Hematopoietic multipotent progenitor cell treated with erythropoietin and hydrocortisone succinate and interleukin-3 and kit ligand, for 8 days (in vitro differentiated cells): ENCODE measurements at regions not wholly inside any gene's neighbourhood (a gene's known extent, or its start where the extent isn't known, plus 50 kb on each side); places are given as distances from the start of the nearest gene placed in this dataset.
"Not testable (repeated sequence)": the region's sequence is repeated elsewhere in the genome, so short reads cannot be mapped to it uniquely, and the experiment has no call there.

Source experiments
- DNase-seq: peaks from one replicate; pipeline ENCODE4 v3.0.0-alpha.2; 2015

DNA sequence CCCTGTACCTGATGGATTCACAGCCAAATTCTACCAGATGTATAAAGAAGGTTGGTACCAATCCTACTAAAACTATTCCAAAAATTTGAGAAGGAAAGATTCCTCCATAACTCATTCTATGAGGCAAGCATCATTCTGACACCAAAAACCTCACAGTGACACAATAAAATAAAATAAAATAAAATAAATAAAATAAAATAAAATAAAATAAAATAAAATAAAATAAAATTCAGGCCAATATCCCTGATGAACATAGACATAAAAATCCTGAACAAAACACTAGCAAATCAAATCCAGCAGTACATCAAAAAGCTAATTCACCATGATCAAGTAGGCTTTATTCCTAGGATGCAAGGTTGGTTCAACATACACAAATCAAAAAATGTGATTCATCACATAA is 108.1 kb downstream of the PROX1 start:
- not testable (repeated sequence) for DNase-seq

- no peak for DNase-seq
These were observed 113.5 kb downstream of the PROX1 start for GRCh38 chr1:214101246-214101645.

- no peak for DNase-seq
These were observed 114.1 kb downstream of the PROX1 start for GRCh38 chr1:214101828-214102227.

DNA sequence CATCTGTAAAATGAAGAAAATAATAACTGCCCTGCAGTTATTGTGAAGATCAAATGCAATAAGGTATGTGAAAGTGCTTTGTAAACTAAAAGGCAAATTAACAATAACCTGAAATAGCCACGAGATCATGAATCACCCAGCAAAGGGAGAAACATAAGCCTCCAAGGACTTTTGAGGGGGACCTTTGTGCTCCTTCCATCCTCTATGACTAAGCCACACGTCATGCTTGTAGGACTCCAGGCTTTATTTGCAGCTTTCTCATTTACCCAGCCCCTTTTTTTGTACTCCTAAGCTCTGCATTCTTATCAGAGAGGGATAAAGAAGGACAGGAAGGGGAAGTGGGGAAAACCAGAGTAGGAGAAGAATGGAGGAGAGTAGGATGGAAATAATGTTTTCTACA is 115.1 kb downstream of the PROX1 start:
- DNase-seq = no peak

- no peak for DNase-seq
These were observed 116.0 kb downstream of the PROX1 start for GRCh38 chr1:214103778-214104177.

GRCh38 chr1:214106375-214106774 is 118.6 kb downstream of the PROX1 start:
- no peak for DNase-seq

DNA sequence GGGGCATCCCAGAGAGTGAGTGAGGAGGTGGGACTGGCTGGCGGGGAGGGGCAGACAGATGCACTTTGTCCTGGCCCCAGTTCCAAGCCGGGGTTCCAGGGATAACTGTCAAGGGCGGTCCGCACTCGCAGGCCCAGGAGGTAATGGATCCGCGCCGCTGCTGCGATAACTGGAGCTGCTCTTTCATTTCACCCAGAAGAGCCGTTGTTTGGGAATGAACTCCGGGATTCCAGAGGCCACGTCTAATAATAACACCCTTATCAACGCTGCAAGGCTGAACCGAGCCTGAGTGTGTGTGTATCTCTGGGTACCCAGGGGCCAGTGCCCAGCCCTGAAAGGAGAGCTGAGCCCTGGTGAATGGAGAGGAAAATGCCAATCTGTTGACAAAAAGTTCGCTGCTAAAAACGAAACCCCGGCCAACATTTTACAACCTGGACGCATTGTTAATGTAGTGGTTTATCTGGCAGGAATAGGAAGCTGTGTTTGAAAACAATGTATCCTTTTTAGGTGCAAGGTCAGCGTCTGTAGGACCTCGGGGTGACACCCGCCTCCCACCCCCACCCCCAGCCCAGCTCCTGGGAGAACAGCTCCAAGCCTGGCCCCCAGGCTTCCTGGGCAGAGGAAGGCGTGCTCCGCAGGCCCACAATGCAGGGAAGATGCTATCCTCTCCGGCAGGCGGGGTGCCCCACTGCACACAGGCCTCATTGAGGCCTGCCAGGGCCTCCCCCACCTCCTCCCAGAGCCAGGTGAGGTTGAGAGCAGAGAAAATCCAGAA is 119.7 kb downstream of the PROX1 start:
- DNase-seq = no peak

GRCh38 chr1:214108097-214108446 is 120.3 kb downstream of the PROX1 start:
- no peak for DNase-seq

DNA sequence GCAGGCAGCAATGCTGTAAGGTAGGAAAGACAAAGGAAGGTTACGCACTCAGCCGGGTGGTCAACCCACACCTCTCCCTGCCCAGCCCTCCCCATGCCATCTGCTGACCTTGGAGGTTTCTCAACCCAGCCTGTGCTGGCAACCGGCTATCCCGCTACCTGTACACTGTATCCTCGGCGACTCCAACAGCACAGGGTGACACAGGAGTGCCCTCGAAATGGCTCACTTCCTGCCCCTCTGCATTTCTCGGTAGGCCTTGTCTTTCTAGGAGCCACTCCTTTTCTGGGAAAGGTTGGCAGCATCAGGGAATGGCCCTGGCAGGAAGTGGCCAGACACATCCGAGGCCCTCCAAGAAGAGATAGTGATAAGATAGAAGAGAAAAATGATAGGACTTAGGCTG is 124.0 kb downstream of the PROX1 start:
- no peak for DNase-seq

DNA sequence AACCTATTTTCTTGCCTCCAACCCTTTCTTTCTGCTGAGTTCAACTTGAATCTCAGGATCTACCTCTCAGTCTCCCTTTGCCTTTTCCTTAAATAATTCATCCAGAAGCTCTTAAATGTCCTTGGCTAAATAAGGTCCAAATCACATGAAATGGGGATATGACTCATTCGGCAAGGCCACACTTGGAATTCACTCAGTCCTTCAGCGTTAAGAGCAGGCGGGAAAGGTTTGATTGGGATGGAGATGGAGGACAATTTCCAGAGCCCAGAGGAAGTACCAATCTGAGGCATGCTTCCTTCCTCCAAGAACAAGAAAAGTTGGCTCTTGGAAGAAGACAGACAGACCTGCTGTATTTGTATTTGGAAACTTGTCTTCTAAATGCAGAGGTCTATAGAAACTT is 128.5 kb downstream of the PROX1 start:
- no peak for DNase-seq

DNA sequence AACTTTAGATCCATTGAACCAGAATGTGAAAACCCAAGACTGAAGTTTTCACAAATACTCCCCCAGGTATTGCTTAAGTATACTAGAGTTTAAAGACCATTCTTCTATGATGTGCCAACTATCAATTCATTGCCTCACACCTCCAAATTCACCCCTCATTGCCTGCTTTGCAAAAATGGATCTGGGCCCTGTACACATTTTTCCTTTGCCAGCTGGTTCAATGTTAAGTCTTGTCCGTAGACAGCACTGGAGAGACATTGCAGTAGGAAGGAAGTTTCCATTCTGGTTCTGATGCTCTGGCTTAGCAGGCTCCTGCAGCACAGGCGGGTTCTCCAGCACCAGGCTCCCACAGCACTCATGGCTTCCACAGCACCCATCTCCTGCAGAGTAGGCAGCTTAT is 130.0 kb downstream of the PROX1 start:
- DNase-seq = no peak

GRCh38 chr1:214120191-214120590 is 132.4 kb downstream of the PROX1 start:
- DNase-seq = no peak

DNA sequence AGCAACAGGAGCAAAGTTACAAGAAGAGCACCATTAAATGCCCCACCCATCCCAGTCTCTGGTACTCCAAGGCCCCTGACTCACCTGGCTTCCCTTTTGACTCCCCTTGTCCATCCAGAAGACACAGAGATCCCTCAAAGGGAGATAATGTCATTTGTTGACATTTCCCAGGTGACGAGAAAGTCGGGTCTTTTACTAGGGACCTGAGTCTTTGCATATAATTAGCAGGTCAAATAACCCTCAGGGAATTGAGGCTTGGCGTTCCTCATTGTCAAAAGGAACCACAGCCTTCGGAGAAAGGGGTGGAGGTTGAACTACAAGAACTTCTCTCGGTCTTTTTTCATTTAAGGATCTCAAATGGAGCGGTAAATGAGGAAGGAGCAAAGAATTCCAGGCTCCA is 133.2 kb downstream of the PROX1 start:
- DNase-seq = no peak

- no peak for DNase-seq
These were observed 134.3 kb downstream of the PROX1 start for GRCh38 chr1:214122110-214122509.

GRCh38 chr1:214123061-214123784 is 135.4 kb downstream of the PROX1 start:
- DNase-seq = peak; percentile 4

DNA sequence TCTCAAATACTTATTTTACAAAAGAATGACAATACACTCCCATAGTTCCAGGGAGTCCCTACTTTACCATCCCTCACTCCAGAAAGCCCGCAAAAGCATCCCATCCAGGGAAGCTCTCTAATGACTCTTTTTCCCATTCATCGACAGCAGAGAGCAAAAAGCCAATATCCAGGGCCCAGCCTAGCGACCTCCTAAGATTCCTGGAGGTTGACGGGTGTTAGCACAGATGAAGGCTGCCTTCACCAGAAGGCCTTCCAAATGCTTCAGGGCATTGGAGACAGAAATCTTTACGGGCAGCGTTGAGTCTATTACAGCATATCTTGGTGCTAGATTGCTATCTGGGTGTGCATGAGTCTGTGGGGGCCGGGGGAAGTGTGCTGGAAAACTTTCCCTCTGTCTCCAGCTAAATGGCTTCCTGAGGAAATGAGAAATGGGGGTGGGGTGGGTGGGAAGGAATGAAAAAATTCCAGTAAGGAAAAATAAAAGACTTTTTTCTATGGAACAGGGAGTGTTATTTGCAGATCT is 136.6 kb downstream of the PROX1 start:
- DNase-seq = no peak

DNA sequence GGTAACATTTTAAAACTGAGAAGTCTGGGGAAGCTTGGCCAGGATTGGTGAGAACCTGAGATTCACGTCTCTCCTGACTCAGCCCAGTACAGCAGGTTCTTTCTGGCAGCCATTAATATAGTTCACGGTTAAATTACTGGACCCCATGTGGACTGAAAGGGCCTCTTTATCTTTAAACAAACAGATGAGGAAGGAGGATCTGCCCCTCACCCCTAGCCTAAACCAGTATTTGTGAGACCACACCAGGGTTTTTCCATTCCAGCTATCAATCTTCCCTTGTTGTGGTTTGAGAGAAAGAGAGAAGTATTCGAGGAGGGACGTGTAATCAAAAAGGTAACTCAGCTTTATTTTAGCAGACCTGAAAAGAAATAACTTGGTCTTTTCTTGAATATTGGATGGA is 137.1 kb downstream of the PROX1 start:
- DNase-seq = no peak

DNA sequence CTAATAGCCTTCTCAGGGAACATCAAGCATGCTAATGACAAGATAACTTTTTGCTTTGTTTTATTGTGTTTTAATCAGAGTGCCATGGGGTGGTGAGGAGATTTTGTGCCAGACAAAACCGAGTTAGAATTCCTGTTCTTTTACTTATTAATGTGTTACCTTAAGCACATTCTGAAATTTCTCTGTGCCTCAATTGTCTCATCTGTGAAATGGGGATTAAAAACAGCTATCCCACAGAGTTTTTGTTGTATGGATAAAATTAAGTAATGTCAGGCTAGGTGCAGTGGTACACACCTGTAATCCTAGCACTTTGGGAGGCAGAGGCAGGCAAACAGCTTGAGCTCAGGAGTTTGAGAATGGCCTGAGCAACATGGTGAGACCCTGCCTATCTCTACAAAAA is 138.0 kb downstream of the PROX1 start:
- no peak for DNase-seq

DNA sequence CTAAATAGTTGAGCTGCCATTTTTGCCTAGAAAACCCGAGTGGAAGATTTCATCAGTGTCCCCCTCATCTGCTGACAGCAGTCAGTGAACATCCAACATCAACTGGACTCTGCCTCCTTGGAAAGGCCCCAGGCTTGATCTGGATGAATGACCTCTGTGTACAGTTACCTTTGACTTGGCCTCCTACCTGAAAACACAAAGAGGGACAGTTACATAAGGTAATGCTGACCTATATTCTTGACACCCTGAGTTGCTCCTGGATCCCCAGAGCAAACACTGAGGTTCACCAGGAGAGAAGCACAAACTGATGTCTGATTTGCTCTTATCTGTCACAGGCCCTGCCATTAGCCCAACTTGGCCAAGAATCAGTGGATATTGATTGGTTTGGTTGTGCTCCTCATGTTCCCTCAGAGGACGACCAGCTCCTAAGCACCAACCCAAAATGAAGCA is 138.9 kb downstream of the PROX1 start:
- DNase-seq = no peak

DNA sequence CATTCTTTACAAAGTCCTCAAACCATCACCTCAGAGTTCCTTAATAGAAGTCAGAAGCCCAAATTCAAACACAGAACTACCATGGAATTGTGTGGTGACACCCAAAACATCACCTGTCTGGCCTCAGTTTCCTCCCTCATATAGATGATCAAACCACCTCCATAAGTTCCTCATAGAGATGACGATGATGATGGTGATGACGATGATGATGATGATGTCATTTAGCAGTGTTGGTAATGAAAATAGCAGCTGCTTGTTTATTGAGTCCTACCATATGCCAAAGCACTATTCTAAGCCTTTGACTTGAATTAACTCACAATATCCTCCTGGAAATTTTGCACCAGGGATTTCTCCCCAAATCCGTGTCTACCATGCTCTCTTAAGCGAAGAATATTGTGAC is 139.9 kb downstream of the PROX1 start:
- no peak for DNase-seq

- no peak for DNase-seq
These were observed 145.1 kb upstream of the SMYD2 start for GRCh38 chr1:214135886-214136285.

- DNase-seq = no peak
These were observed 144.5 kb upstream of the SMYD2 start for GRCh38 chr1:214136324-214136919.

DNA sequence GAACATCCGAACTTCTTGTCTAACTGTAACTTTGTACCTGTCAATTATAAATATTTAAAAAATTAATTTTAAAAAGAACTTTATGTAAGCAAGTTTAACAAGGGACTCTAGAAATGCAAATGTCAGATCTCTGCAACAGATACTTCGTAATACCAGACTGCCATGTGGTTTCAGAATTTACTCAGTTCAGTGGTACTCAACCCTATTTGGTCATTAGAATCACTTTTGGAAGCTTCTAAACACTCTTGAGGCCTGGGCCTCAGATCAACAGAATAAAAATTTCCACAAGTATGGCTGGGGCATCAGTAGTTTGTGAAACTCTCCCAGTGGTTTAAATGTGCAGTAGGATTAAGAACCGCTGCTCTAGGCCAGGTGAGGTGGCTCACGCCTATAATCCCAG is 139.5 kb upstream of the SMYD2 start:
- DNase-seq = no peak
